ENCODE measurements at regions not wholly inside any gene's neighbourhood (a gene's known extent, or its start where the extent isn't known, plus 50 kb on each side); places are given as distances from the start of the nearest gene placed in this dataset.

- DNase-seq (ENCODE audit: low read depth, low spot score) = no peak
Measured at GRCh38 chr13:34869696-34870095, 72.4 kb upstream of the NBEA start.

GRCh38 chr13:34878329-34878728 lies 63.7 kb upstream of the NBEA start:
- DNase-seq (ENCODE audit: low read depth, low spot score) = no peak

- DNase-seq (ENCODE audit: low read depth, low spot score) = no peak
Measured at GRCh38 chr13:34879851-34880250, 62.2 kb upstream of the NBEA start.

GRCh38 chr13:34881494-34881893 lies 60.6 kb upstream of the NBEA start:
- no peak for DNase-seq (ENCODE audit: low read depth, low spot score)

- no peak for DNase-seq (ENCODE audit: low read depth, low spot score)
Measured at GRCh38 chr13:34883396-34883795, 58.7 kb upstream of the NBEA start.

GRCh38 chr13:34884366-34884765 lies 57.7 kb upstream of the NBEA start:
- DNase-seq (ENCODE audit: low read depth, low spot score) = no peak

- no peak for DNase-seq (ENCODE audit: low read depth, low spot score)
Measured at GRCh38 chr13:34886121-34886875, 55.8 kb upstream of the NBEA start.

GRCh38 chr13:34886987-34887386 lies 55.1 kb upstream of the NBEA start:
- DNase-seq (ENCODE audit: low read depth, low spot score) = no peak
